ENCODE measurements at regions not wholly inside any gene's neighbourhood (a gene's known extent, or its start where the extent isn't known, plus 50 kb on each side); places are given as distances from the start of the nearest gene placed in this dataset.

DNA sequence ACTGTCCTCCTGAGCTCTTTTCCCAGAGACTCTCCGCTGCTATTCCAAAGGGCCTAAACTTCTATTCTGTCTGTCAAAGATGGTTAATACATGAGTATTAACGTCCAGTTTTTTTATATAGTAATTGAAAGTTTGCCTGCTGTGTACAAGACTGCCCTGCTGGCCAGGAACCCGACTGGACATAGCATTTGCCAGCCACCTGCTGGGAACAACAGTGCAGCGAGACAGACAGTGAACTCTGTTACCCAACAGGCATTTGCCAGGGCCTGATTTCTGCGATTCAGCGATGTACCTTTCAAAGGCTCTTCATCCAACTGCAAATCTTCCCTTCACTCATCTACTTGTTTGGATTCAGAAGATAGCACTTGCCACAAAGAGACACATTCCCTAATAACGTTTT lies 128.8 kb upstream of the SEM1 start:
- TF ChIP-seq, protein P1, sequence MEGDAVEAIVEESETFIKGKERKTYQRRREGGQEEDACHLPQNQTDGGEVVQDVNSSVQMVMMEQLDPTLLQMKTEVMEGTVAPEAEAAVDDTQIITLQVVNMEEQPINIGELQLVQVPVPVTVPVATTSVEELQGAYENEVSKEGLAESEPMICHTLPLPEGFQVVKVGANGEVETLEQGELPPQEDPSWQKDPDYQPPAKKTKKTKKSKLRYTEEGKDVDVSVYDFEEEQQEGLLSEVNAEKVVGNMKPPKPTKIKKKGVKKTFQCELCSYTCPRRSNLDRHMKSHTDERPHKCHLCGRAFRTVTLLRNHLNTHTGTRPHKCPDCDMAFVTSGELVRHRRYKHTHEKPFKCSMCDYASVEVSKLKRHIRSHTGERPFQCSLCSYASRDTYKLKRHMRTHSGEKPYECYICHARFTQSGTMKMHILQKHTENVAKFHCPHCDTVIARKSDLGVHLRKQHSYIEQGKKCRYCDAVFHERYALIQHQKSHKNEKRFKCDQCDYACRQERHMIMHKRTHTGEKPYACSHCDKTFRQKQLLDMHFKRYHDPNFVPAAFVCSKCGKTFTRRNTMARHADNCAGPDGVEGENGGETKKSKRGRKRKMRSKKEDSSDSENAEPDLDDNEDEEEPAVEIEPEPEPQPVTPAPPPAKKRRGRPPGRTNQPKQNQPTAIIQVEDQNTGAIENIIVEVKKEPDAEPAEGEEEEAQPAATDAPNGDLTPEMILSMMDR (IDR thresholded peaks at IDR 0.05; ENCODE audit: insufficient read depth, low read length, poor library complexity, severe bottlenecking), result no peak
- Histone ChIP-seq H3K36me3 (ENCODE audit: control insufficient read depth, insufficient read depth, low read length) (no peaks in the 10 kb centered on the region), H3K4me3 (replicated peaks; ENCODE audit: low read depth, low read length) (no peak overlapping the region), H3K27me3 (replicated peaks; ENCODE audit: control insufficient read depth, insufficient read depth, low read length) (no peaks in the 10 kb centered on the region)
- DNase-seq (ENCODE audit: extremely low read depth, insufficient read length), result no peak

DNA sequence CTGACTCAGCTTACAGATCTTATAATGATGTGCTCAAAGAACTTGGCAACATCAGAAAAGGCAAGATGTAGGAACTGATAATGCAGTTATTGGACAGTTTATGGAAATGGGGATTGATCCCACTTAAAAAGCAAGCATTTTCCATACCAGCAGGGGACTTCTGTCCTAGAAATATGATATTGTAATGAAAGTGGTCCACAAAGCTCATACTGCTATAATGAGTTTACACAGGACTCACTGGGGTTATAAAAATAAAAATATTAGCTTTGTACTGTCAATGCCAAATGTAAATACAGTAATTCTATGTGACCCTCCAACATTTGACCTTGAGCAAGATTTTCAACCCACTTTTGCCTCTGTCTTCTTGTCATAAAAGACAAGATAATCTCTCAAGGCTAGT lies 145.5 kb upstream of the SEM1 start:
- DNase-seq (ENCODE audit: extremely low read depth, insufficient read length), result no peak
- Histone ChIP-seq H3K27me3 (replicated peaks; ENCODE audit: control insufficient read depth, insufficient read depth, low read length) (no peaks in the 10 kb centered on the region; the same call in none of the 2 replicates), H3K36me3 (ENCODE audit: control insufficient read depth, insufficient read depth, low read length) (no peaks in the 10 kb centered on the region), H3K4me3 (replicated peaks; ENCODE audit: low read depth, low read length) (no peak overlapping the region)
- TF ChIP-seq, protein P1 (IDR thresholded peaks at IDR 0.05; ENCODE audit: insufficient read depth, low read length, poor library complexity, severe bottlenecking), result no peak

DNA sequence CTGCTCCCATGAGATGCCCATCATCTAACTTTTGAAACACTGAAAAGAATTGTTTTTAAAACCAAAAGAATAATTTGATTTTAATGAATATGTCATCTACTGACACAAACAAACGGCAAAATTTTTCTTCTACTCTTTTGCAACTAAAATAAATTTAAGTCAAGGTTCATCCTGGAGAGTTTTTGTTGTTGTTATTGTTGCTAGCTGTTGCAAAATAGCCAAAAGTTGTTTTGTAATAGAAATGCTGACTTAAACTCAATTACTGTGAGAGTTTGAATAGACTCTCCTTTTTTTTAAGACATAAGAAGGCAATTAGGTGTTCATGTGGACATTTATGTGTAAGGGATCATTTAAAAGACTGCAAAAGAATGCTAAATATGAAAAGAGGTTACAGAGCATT lies 146.0 kb upstream of the SEM1 start:
- TF ChIP-seq, protein P1 (IDR thresholded peaks at IDR 0.05; ENCODE audit: insufficient read depth, low read length, poor library complexity, severe bottlenecking), result no peak
- DNase-seq (ENCODE audit: extremely low read depth, insufficient read length), result no peak
- Histone ChIP-seq H3K4me3 (replicated peaks; ENCODE audit: low read depth, low read length) (no peak overlapping the region), H3K36me3 (ENCODE audit: control insufficient read depth, insufficient read depth, low read length) (no peaks in the 10 kb centered on the region), H3K27me3 (replicated peaks; ENCODE audit: control insufficient read depth, insufficient read depth, low read length) (no peaks in the 10 kb centered on the region; the same call in none of the 2 replicates)

DNA sequence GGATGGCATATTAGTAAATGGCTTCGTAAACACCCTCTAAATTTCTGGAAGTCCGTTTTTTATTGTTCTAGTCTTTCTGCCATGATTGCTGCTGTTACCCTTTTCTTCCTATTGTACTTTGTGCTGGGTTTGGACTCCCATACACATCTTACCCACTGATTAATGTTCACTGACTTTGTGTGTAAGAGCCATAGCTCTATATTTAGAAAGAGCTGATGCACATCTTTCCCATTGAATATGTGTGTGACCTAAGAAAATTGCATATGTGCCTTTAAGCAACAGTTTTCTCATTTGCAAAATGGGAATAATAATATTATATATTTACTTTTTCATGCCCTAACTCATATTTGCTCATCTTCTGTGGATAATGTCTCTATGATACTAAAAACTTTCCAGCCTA lies 135.8 kb upstream of the DLX6 start:
- TF ChIP-seq, protein P1 (IDR thresholded peaks at IDR 0.05; ENCODE audit: insufficient read depth, low read length, poor library complexity, severe bottlenecking), result no peak
- DNase-seq (ENCODE audit: extremely low read depth, insufficient read length), result no peak

DNA sequence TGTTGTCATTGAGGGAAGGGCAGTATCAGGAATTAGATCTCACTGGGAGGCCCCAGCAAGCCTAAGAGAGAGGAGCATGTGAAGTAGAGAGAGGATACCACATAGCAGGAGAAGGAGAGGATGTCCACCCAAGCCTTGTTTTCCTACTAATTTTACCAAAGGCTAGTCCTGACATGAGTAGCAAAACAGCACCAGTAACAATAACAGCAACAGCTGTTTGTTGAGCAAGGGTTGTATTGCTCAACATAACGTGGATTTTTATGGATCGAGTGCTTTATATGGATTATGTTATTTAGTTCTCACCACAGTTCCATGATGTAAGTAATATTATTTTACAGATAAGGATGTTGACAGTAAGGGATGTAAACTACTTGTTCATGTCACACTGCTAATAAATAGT lies 135.2 kb upstream of the DLX6 start:
- no peak for DNase-seq (ENCODE audit: extremely low read depth, insufficient read length)
- H3K4me3 ChIP-seq (replicated peaks; ENCODE audit: low read depth, low read length), result no peak overlapping the region
- H3K36me3 ChIP-seq (ENCODE audit: control insufficient read depth, insufficient read depth, low read length), result no peaks in the 10 kb centered on the region
- TF ChIP-seq, protein P1 (IDR thresholded peaks at IDR 0.05; ENCODE audit: insufficient read depth, low read length, poor library complexity, severe bottlenecking), result no peak
- no peaks in the 10 kb centered on the region for H3K27me3 ChIP-seq (replicated peaks; ENCODE audit: control insufficient read depth, insufficient read depth, low read length)

More for the DNA sequence above, 135.8 kb upstream of the DLX6 start:
- Histone ChIP-seq H3K27me3 (replicated peaks; ENCODE audit: control insufficient read depth, insufficient read depth, low read length) (no peaks in the 10 kb centered on the region), H3K36me3 (ENCODE audit: control insufficient read depth, insufficient read depth, low read length) (no peaks in the 10 kb centered on the region), H3K4me3 (replicated peaks; ENCODE audit: low read depth, low read length) (no peak overlapping the region)

DNA sequence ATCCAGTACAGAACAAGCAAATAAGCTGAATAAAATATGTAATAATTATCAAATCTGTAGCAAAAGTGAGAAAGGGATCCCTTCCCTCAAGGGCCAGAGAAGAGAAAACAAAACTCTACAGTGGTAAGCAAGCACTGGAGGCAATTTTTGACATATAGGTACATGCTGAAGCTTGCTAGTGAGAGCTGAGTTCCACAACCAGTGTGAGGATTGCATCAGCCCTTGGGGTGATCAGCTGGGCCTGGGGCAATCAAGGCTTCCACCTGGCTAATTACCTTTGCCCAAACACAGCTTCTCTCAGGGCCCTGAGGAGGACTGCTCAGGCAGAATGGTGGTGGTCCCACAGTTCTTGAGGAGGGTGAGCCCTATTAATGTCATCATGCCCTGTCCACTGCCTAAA lies 134.4 kb upstream of the DLX6 start:
- TF ChIP-seq, protein P1 (IDR thresholded peaks at IDR 0.05; ENCODE audit: insufficient read depth, low read length, poor library complexity, severe bottlenecking), result no peak
- DNase-seq (ENCODE audit: extremely low read depth, insufficient read length), result no peak
- H3K36me3 ChIP-seq (ENCODE audit: control insufficient read depth, insufficient read depth, low read length), result no peaks in the 10 kb centered on the region
- no peaks in the 10 kb centered on the region for H3K27me3 ChIP-seq (replicated peaks; ENCODE audit: control insufficient read depth, insufficient read depth, low read length)
- no peak overlapping the region for H3K4me3 ChIP-seq (replicated peaks; ENCODE audit: low read depth, low read length)
